ENCODE measurements at regions not wholly inside any gene's neighbourhood (a gene's known extent, or its start where the extent isn't known, plus 50 kb on each side); places are given as distances from the start of the nearest gene placed in this dataset.

DNA sequence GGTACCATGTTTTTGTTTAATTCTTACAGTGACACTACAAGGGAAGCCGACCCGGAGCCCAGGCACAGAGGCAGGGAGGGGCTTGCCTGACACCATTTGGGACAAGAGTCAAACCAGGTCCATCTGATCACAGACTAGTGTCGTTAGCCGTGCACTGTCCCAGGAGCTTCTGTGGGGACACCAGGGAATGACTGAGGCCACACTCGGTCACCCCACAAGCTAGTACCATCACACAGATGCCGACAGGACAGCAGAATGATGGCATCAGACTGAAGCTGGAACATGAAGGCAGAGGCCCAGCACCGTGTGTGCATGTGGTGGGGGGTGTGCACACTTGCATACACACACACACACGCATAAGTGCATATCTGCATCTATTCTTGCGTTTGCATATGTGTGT lies 61.5 kb upstream of the NECTIN1 start:
- H4K8ac ChIP-seq (ENCODE audit: low read depth in 2 of 2, low read length in 2 of 2) = no peak overlapping the region
- no peak overlapping the region for H4K91ac ChIP-seq (ENCODE audit: insufficient read depth, low read depth, low read length)
- H2AK5ac ChIP-seq (ENCODE audit: low read depth, low read length) = no peak overlapping the region
- no peak overlapping the region for H3K18ac ChIP-seq (ENCODE audit: low read depth, low read length)
- no peak overlapping the region for H3K23ac ChIP-seq (ENCODE audit: low read depth, low read length)
- H3K9me3 ChIP-seq (ENCODE audit: control insufficient read depth, insufficient read depth, low read length) = no peaks in the 10 kb centered on the region
- no TSS peak for BruUV-seq (replicated peaks)
- 83% methylated on average over 2 of the region's 9 CpGs; no CpG with 5 or more reads in 1 of the 2 experiments for WGBS, 2 experiments (ENCODE audit: extremely low coverage in 2 of 2, insufficient read length in 1 of 2)
- no peaks in the 10 kb centered on the region for H3K79me1 ChIP-seq (ENCODE audit: low read depth in 1 of 2, low read length in 2 of 2)
- no peaks in the 10 kb centered on the region for H3K4me1 ChIP-seq (ENCODE audit: control insufficient read depth, insufficient read depth, low read length)
- no peak overlapping the region for H2BK20ac ChIP-seq (ENCODE audit: low read depth, low read length)
- dilution Hi-C loops (cut with HindIII; ENCODE audit: low sequenced_read_pairs, unreplicated experiment) = no loop called here
- H3K4me2 ChIP-seq (ENCODE audit: low read depth, low read length) = no peak overlapping the region
- no peak overlapping the region for H3K9ac ChIP-seq (ENCODE audit: low read depth, low read length)
- no peak overlapping the region for H3K14ac ChIP-seq (replicated peaks; ENCODE audit: low read depth, low read length)
- H2BK5ac ChIP-seq (ENCODE audit: low read depth, low read length, poor library complexity, severe bottlenecking) = no peak overlapping the region
- in situ Hi-C loops (cut with MboI; ENCODE audit: low sequenced_read_pairs) = no loop called here
- no peak overlapping the region for H3K56ac ChIP-seq (ENCODE audit: extremely low read depth, insufficient read depth, low read length)
- no peak overlapping the region for H2BK15ac ChIP-seq (ENCODE audit: low read depth, low read length)
- no peak for ATAC-seq (ENCODE audit: low read depth)
- no peaks in the 10 kb centered on the region for H4K20me1 ChIP-seq (ENCODE audit: insufficient read depth, low read length)
- peaks cover 16% of the 10 kb centered on the region; the same call in 1 of the 2 replicates for H3K27me3 ChIP-seq (ENCODE audit: control insufficient read depth, insufficient read depth, low read length)
- ChIA-PET POLR2A (ENCODE audit: unreplicated experiment) (no interaction called here), CTCF (no interaction called here)
- no peak overlapping the region for H2AFZ ChIP-seq (replicated peaks; ENCODE audit: low read length, poor library complexity)
- no peaks in the 10 kb centered on the region for H3K9me1 ChIP-seq (ENCODE audit: insufficient read depth, low read length)
- no peak overlapping the region for H3K4ac ChIP-seq (ENCODE audit: low read depth, low read length)
- H2AK9ac ChIP-seq (replicated peaks; ENCODE audit: low read depth, low read length, poor library complexity) = no peak overlapping the region
- no peak overlapping the region for H2BK120ac ChIP-seq (ENCODE audit: low read depth, low read length)
- no peak overlapping the region for H3K4me3 ChIP-seq (ENCODE audit: insufficient read depth, low read depth, low read length)
- H3K36me3 ChIP-seq (ENCODE audit: control insufficient read depth, insufficient read depth, low read length) = no peaks in the 10 kb centered on the region
- H4K5ac ChIP-seq (ENCODE audit: low read depth, low read length) = no peak overlapping the region
- no peak overlapping the region for H3K27ac ChIP-seq (ENCODE audit: insufficient read depth, low read length)
- intact Hi-C loops (cut with micrococcal nuclease) = no loop called here
- no peak for DNase-seq
- TF ChIP-seq MXI1 (IDR thresholded peaks at IDR 0.05; ENCODE audit: borderline replicate concordance, low read depth, low read length) = no peak
- TF ChIP-seq MAFK (IDR thresholded peaks at IDR 0.05; ENCODE audit: low read depth, low read length) = no peak
- TF ChIP-seq BHLHE40 (IDR thresholded peaks at IDR 0.05; ENCODE audit: low read depth, low read length) = no peak
- TF ChIP-seq MAZ (IDR thresholded peaks at IDR 0.05; ENCODE audit: borderline replicate concordance, low read depth, low read length) = no peak
- TF ChIP-seq, protein P1, sequence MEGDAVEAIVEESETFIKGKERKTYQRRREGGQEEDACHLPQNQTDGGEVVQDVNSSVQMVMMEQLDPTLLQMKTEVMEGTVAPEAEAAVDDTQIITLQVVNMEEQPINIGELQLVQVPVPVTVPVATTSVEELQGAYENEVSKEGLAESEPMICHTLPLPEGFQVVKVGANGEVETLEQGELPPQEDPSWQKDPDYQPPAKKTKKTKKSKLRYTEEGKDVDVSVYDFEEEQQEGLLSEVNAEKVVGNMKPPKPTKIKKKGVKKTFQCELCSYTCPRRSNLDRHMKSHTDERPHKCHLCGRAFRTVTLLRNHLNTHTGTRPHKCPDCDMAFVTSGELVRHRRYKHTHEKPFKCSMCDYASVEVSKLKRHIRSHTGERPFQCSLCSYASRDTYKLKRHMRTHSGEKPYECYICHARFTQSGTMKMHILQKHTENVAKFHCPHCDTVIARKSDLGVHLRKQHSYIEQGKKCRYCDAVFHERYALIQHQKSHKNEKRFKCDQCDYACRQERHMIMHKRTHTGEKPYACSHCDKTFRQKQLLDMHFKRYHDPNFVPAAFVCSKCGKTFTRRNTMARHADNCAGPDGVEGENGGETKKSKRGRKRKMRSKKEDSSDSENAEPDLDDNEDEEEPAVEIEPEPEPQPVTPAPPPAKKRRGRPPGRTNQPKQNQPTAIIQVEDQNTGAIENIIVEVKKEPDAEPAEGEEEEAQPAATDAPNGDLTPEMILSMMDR (conservative IDR thresholded peaks at IDR 0.05; ENCODE audit: low read depth, low read length) = no peak
- no peak for TF ChIP-seq RFX5 (IDR thresholded peaks at IDR 0.05; ENCODE audit: low read depth, low read length)
- TF ChIP-seq, protein P2, sequence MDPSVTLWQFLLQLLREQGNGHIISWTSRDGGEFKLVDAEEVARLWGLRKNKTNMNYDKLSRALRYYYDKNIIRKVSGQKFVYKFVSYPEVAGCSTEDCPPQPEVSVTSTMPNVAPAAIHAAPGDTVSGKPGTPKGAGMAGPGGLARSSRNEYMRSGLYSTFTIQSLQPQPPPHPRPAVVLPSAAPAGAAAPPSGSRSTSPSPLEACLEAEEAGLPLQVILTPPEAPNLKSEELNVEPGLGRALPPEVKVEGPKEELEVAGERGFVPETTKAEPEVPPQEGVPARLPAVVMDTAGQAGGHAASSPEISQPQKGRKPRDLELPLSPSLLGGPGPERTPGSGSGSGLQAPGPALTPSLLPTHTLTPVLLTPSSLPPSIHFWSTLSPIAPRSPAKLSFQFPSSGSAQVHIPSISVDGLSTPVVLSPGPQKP (IDR thresholded peaks at IDR 0.05; ENCODE audit: borderline replicate concordance, low read depth, low read length) = no peak
- no peak for TF ChIP-seq RCOR1 (IDR thresholded peaks at IDR 0.05; ENCODE audit: insufficient replicate concordance, low read length)
- no peak for TF ChIP-seq CEBPB (IDR thresholded peaks at IDR 0.05; ENCODE audit: low read depth, low read length)
- TF ChIP-seq POLR2A (IDR thresholded peaks at IDR 0.05; ENCODE audit: low read depth, low read length) = no peak
- TF ChIP-seq CHD1 (IDR thresholded peaks at IDR 0.05; ENCODE audit: low read depth, low read length) = no peak
- no peak for TF ChIP-seq FOS (IDR thresholded peaks at IDR 0.05; ENCODE audit: low read depth, low read length)
- no peak for TF ChIP-seq RAD21 (IDR thresholded peaks at IDR 0.05; ENCODE audit: low read length)

All from IMR-90 (cell line).